ENCODE measurements at regions not wholly inside any gene's neighbourhood (a gene's known extent, or its start where the extent isn't known, plus 50 kb on each side); places are given as distances from the start of the nearest gene placed in this dataset.

DNA sequence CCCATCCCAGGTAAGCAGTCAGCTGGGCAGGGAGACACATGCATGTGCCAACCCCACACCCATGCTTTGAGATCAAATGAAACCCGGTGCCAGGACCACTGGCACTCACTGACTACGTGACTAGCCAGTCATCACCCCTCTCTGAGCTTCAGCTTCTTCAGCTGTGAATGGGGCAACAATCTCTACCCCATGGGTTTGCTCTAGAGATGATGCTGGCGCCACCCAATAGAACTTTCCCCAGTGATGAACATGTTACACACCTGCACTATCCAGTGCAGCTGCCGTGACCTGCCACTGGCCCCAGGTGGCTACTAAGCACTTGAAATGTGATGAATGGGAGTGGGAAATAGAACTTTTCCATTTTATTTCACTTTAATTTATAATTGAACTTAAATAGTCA is 70.3 kb downstream of the PITPNM2 start:
- intact Hi-C loops (cut with DNase I): no loop called here
- DNase-seq (ENCODE audit: extremely low spot score in 2 of 2): no peak
- TF ChIP-seq, protein P1, sequence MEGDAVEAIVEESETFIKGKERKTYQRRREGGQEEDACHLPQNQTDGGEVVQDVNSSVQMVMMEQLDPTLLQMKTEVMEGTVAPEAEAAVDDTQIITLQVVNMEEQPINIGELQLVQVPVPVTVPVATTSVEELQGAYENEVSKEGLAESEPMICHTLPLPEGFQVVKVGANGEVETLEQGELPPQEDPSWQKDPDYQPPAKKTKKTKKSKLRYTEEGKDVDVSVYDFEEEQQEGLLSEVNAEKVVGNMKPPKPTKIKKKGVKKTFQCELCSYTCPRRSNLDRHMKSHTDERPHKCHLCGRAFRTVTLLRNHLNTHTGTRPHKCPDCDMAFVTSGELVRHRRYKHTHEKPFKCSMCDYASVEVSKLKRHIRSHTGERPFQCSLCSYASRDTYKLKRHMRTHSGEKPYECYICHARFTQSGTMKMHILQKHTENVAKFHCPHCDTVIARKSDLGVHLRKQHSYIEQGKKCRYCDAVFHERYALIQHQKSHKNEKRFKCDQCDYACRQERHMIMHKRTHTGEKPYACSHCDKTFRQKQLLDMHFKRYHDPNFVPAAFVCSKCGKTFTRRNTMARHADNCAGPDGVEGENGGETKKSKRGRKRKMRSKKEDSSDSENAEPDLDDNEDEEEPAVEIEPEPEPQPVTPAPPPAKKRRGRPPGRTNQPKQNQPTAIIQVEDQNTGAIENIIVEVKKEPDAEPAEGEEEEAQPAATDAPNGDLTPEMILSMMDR (IDR thresholded peaks at IDR 0.05): no peak
- TF ChIP-seq POLR2A (IDR thresholded peaks at IDR 0.05) (no peak), POLR2AphosphoS5 (IDR thresholded peaks at IDR 0.05; ENCODE audit: insufficient read depth in 1 of 2, low read depth in 1 of 2) (no peak)
- H3K36me3 ChIP-seq: no peaks in the 10 kb centered on the region
- no peak overlapping the region for H3K4me3 ChIP-seq
- no peak overlapping the region for H3K27ac ChIP-seq
- no peaks in the 10 kb centered on the region for H3K9me3 ChIP-seq
- no peaks in the 10 kb centered on the region for H3K27me3 ChIP-seq
- H3K4me1 ChIP-seq: peaks cover 46% of the 10 kb centered on the region

DNA sequence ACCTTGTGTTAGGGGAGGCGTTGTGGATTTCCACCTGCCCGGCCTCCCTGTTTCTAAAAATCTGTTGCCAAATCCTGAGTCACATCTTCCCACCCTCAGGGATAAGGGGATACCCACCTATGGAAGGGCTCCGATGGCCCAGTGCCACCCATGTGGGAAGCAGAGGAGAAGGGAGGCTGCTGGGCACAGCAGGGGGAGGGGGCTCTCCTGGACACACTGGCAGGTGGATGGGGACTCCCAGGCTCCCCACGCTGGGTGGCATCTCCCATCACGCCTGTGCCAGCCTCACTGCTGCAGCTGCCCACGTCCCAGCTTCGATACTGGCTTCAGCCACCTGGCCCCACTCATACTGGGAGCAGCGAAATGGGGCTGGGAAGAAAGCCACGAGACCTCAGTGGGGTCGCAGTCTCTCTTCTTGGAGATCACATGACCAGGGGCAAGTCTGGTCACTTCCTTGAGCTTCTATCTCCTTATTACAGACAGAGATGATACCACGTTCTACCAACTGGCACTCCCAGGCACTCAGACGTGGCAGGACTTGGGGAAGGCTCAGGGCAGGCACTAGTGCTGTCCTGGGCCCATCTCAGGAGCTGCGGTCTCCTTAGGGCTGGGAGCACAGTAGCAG is 72.2 kb downstream of the PITPNM2 start:
- no peak for DNase-seq (ENCODE audit: extremely low spot score in 2 of 2)
- H3K36me3 ChIP-seq: no peaks in the 10 kb centered on the region
- H3K4me1 ChIP-seq: peaks cover 46% of the 10 kb centered on the region
- H3K4me3 ChIP-seq: no peak overlapping the region
- TF ChIP-seq POLR2AphosphoS5 (IDR thresholded peaks at IDR 0.05; ENCODE audit: insufficient read depth in 1 of 2, low read depth in 1 of 2) (no peak), POLR2A (IDR thresholded peaks at IDR 0.05) (no peak)
- TF ChIP-seq, protein P1 (IDR thresholded peaks at IDR 0.05): no peak
- intact Hi-C loops (cut with DNase I): no loop called here
- no peaks in the 10 kb centered on the region for H3K27me3 ChIP-seq
- no peaks in the 10 kb centered on the region for H3K9me3 ChIP-seq
- H3K27ac ChIP-seq: no peak overlapping the region

DNA sequence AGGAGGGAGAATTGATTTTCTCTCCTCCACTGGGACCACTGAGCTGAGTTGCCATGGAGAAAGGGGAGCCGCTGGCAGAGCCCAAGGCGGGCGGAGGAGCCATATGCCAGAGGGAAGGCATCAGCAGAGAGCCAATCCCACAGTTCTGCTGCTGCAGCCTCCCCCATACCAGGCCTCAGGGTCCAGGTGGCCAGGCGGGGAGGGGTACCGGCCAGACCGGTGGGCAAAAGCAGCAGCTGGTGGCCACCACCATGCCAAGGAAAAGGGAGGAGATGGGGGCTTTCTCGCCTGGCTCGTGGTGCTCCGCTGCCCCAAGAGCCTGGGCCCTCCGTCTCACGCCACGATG is 72.8 kb downstream of the PITPNM2 start:
- intact Hi-C loops (cut with DNase I): no loop called here

DNA sequence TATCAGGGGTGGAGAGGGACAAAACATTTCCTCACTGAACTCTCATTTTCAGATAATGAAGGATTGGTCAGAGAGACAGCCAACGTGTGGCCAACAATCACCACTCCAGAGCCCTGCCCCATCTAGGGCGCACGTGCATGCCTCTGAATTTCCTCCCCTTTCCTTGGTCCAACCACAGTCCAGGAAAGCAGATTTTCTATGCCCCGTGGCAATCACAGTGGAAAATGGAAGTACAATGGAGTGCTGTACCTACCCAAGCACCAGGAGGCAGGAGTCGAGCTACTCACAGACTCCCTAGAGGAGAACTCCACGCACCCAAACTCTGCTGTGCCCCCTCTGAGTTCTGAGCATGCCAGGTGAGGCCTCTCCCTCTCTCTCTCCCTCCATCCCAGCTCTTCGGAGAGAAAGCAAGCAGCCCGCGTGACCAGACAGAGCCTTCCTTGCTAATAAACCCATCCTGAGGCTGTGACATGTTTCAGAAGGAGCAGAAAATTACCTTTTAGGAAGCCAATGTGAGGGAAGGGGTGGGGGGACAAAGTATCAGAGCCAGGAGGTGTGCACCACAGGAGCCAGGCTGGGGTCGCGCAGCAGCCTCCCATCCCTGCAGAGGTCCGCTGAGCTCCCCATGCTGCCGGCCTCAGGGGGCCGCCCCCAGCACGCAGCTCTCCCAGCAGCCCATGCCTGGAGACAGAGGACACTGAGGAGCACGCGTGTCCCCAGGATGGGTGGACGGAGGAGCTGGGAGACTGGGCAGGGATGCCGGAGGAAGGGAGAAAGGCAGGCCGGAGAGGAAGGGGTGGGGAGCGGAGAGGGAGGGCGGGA is 73.4 kb downstream of the PITPNM2 start:
- no peak for TF ChIP-seq POLR2A (IDR thresholded peaks at IDR 0.05)
- no peak for TF ChIP-seq POLR2AphosphoS5 (IDR thresholded peaks at IDR 0.05; ENCODE audit: insufficient read depth in 1 of 2, low read depth in 1 of 2)
- TF ChIP-seq, protein P1 (IDR thresholded peaks at IDR 0.05): no peak
- no peaks in the 10 kb centered on the region for H3K9me3 ChIP-seq
- no peak for DNase-seq (ENCODE audit: extremely low spot score in 2 of 2)
- intact Hi-C loops (cut with DNase I): no loop called here
- H3K36me3 ChIP-seq: no peaks in the 10 kb centered on the region
- peak overlapping the region; percentile 77 for H3K27ac ChIP-seq
- no peaks in the 10 kb centered on the region for H3K27me3 ChIP-seq
- no peak overlapping the region for H3K4me3 ChIP-seq
- peaks cover 49% of the 10 kb centered on the region for H3K4me1 ChIP-seq

More for the DNA sequence above, 72.8 kb downstream of the PITPNM2 start:
- Histone ChIP-seq H3K4me3 (no peak overlapping the region), H3K4me1 (peaks cover 49% of the 10 kb centered on the region), H3K36me3 (no peaks in the 10 kb centered on the region), H3K27ac (no peak overlapping the region), H3K9me3 (no peaks in the 10 kb centered on the region), H3K27me3 (no peaks in the 10 kb centered on the region)
- no peak for TF ChIP-seq POLR2A (IDR thresholded peaks at IDR 0.05)
- TF ChIP-seq, protein P1 (IDR thresholded peaks at IDR 0.05): no peak
- TF ChIP-seq POLR2AphosphoS5 (IDR thresholded peaks at IDR 0.05; ENCODE audit: insufficient read depth in 1 of 2, low read depth in 1 of 2): no peak
- no peak for DNase-seq (ENCODE audit: extremely low spot score in 2 of 2)

All from vagina (tissue), 2 donors.